ENCODE measurements at regions not wholly inside any gene's neighbourhood (a gene's known extent, or its start where the extent isn't known, plus 50 kb on each side); places are given as distances from the start of the nearest gene placed in this dataset.

- TF ChIP-seq CTCF (IDR thresholded peaks at IDR 0.05; ENCODE audit: low read length) (no peak), EZH2 (IDR thresholded peaks at IDR 0.05; ENCODE audit: borderline replicate concordance, low read length) (no peak)
Observed at GRCh38 chr5:5591567-5591966, 169.1 kb downstream of the ICE1 start.
